Activated CD8-positive, alpha-beta T cell treated with anti-CD3 and anti-CD28 coated beads, Interleukin-2, amount 10 ng/mL, durations not matched to agents 7 days and 5 days (primary cell): ENCODE measurements at regions not wholly inside any gene's neighbourhood (a gene's known extent, or its start where the extent isn't known, plus 50 kb on each side); places are given as distances from the start of the nearest gene placed in this dataset.
"Not testable (repeated sequence)": the region's sequence is repeated elsewhere in the genome, so short reads cannot be mapped to it uniquely, and the experiment has no call there.

ENCODE experiments used
- ATAC-seq: fragments of 150-1000 bp; cut with Tn5 transposase; one replicate; pipeline ENCODE4 v1.10.0; 2021; ENCODE audit warnings: moderate library complexity
- CTCF ChIA-PET: fragments of 350-600 bp; sonication (Branson Sonifier 250); formaldehyde crosslinking; loops from one replicate; lab custom pipeline; 2021; ENCODE audit warnings: antibody characterized with exemption; lab: Charles Lee
- POLR2A ChIA-PET: fragments of 350-600 bp; sonication (Branson Sonifier 250); formaldehyde crosslinking; loops from one replicate; lab custom pipeline; 2021; ENCODE audit warnings: antibody characterized with exemption; lab: Charles Lee
- DNase-seq: peaks from one replicate; pipeline ENCODE4 v3.0.0-alpha.2; 2020
- H3K27ac Mint-ChIP-seq: one replicate; pipeline ENCODE4 v1.8.0; 2021; ENCODE audit warnings: mild to moderate bottlenecking, mixed read lengths
- H3K27me3 Mint-ChIP-seq: one replicate; pipeline ENCODE4 v1.8.0; 2021; ENCODE audit warnings: low read depth, mixed read lengths
- H3K36me3 Mint-ChIP-seq: one replicate; pipeline ENCODE4 v1.8.0; 2021; ENCODE audit warnings: low read depth, mixed read lengths
- H3K4me1 Mint-ChIP-seq: one replicate; pipeline ENCODE4 v1.8.0; 2021; ENCODE audit warnings: low read depth, mixed read lengths
- H3K4me3 Mint-ChIP-seq: one replicate; pipeline ENCODE4 v1.8.0; 2021; ENCODE audit warnings: mild to moderate bottlenecking, mixed read lengths
- H3K9me3 Mint-ChIP-seq: one replicate; pipeline ENCODE4 v1.8.0; 2022; ENCODE audit warnings: mixed read lengths; ENCODE audit not compliant: insufficient read depth

GRCh38 chrX:41017785-41018184 is 67.5 kb upstream of the USP9X start:
- H3K27me3 Mint-ChIP-seq, POLR2A ChIA-PET, H3K36me3 Mint-ChIP-seq, CTCF ChIA-PET, H3K27ac Mint-ChIP-seq, H3K4me1 Mint-ChIP-seq, ATAC-seq, H3K4me3 Mint-ChIP-seq, DNase-seq, H3K9me3 Mint-ChIP-seq: not testable (repeated sequence)

- H3K36me3 Mint-ChIP-seq, H3K4me3 Mint-ChIP-seq, ATAC-seq, H3K27me3 Mint-ChIP-seq, H3K27ac Mint-ChIP-seq, DNase-seq, H3K4me1 Mint-ChIP-seq, H3K9me3 Mint-ChIP-seq, POLR2A ChIA-PET: not testable (repeated sequence)
- CTCF ChIA-PET: interaction anchor here (0.8 kb wide), 1 partner anchor 96 kb away, joined by 3 read pairs; no protein-coding TSS in a partner anchor
These were observed 66.7 kb upstream of the USP9X start for GRCh38 chrX:41018391-41019040.

- Mint-ChIP-seq H3K36me3 (no peaks in the 10 kb centered on the region), H3K4me1 (no peaks in the 10 kb centered on the region), H3K4me3 (no peak overlapping the region), H3K27ac (no peak overlapping the region), H3K9me3 (no peaks in the 10 kb centered on the region), H3K27me3 (no peaks in the 10 kb centered on the region)
- CTCF ChIA-PET: interaction anchor here (0.8 kb wide), 1 partner anchor 96 kb away, joined by 3 read pairs; no protein-coding TSS in a partner anchor
- DNase-seq (no peak), ATAC-seq (no peak)
- POLR2A ChIA-PET: no interaction called here
These were observed 66.2 kb upstream of the USP9X start for GRCh38 chrX:41019041-41019392.

GRCh38 chrX:41022566-41022965 is 62.7 kb upstream of the USP9X start:
- H3K9me3 Mint-ChIP-seq: no peaks in the 10 kb centered on the region
- no peak overlapping the region for H3K27ac Mint-ChIP-seq
- H3K36me3 Mint-ChIP-seq: no peaks in the 10 kb centered on the region
- H3K4me3 Mint-ChIP-seq: no peak overlapping the region
- CTCF ChIA-PET: no interaction called here
- POLR2A ChIA-PET: no interaction called here
- ATAC-seq: no peak
- DNase-seq: no peak
- H3K27me3 Mint-ChIP-seq: peaks cover 3% of the 10 kb centered on the region
- no peaks in the 10 kb centered on the region for H3K4me1 Mint-ChIP-seq

GRCh38 chrX:41023098-41023497 is 62.1 kb upstream of the USP9X start:
- DNase-seq (no peak), ATAC-seq (no peak)
- no peaks in the 10 kb centered on the region for H3K4me1 Mint-ChIP-seq
- POLR2A ChIA-PET: no interaction called here
- CTCF ChIA-PET: no interaction called here
- H3K4me3 Mint-ChIP-seq: no peak overlapping the region
- H3K9me3 Mint-ChIP-seq: no peaks in the 10 kb centered on the region
- H3K27me3 Mint-ChIP-seq: peaks cover 3% of the 10 kb centered on the region
- no peaks in the 10 kb centered on the region for H3K36me3 Mint-ChIP-seq
- no peak overlapping the region for H3K27ac Mint-ChIP-seq

GRCh38 chrX:41024335-41024734 is 60.9 kb upstream of the USP9X start:
- DNase-seq, H3K4me3 Mint-ChIP-seq, CTCF ChIA-PET, POLR2A ChIA-PET, H3K4me1 Mint-ChIP-seq, H3K9me3 Mint-ChIP-seq, H3K36me3 Mint-ChIP-seq, H3K27me3 Mint-ChIP-seq, ATAC-seq, H3K27ac Mint-ChIP-seq: not testable (repeated sequence)

- ChIA-PET CTCF (no interaction called here), POLR2A (no interaction called here)
- DNase-seq (no peak), ATAC-seq (no peak)
- peaks cover 3% of the 10 kb centered on the region for H3K27me3 Mint-ChIP-seq
- no peaks in the 10 kb centered on the region for H3K36me3 Mint-ChIP-seq
- H3K4me1 Mint-ChIP-seq: no peaks in the 10 kb centered on the region
- no peaks in the 10 kb centered on the region for H3K9me3 Mint-ChIP-seq
- no peak overlapping the region for H3K4me3 Mint-ChIP-seq
- no peak overlapping the region for H3K27ac Mint-ChIP-seq
These were observed 60.5 kb upstream of the USP9X start for GRCh38 chrX:41024755-41025154.

- no peaks in the 10 kb centered on the region for H3K4me1 Mint-ChIP-seq
- no peak for ATAC-seq
- no peak for DNase-seq
- ChIA-PET CTCF (no interaction called here), POLR2A (no interaction called here)
- H3K4me3 Mint-ChIP-seq: no peak overlapping the region
- no peaks in the 10 kb centered on the region for H3K36me3 Mint-ChIP-seq
- H3K27ac Mint-ChIP-seq: no peak overlapping the region
- H3K27me3 Mint-ChIP-seq: peaks cover 3% of the 10 kb centered on the region
- H3K9me3 Mint-ChIP-seq: no peaks in the 10 kb centered on the region
These were observed 59.1 kb upstream of the USP9X start for GRCh38 chrX:41025926-41026701.

- CTCF ChIA-PET: no interaction called here
These were observed 58.6 kb upstream of the USP9X start for GRCh38 chrX:41026702-41027078.

GRCh38 chrX:41029332-41029731 is 55.9 kb upstream of the USP9X start:
- Mint-ChIP-seq H3K4me1 (no peaks in the 10 kb centered on the region), H3K27ac (no peak overlapping the region), H3K4me3 (no peak overlapping the region), H3K36me3 (no peaks in the 10 kb centered on the region), H3K27me3 (peaks cover 3% of the 10 kb centered on the region), H3K9me3 (no peaks in the 10 kb centered on the region)
- ATAC-seq (no peak), DNase-seq (no peak)
- ChIA-PET POLR2A (no interaction called here), CTCF (no interaction called here)

More at GRCh38 chrX:41026702-41027078, 58.6 kb upstream of the USP9X start:
- Mint-ChIP-seq H3K9me3 (no peaks in the 10 kb centered on the region), H3K27me3 (peaks cover 3% of the 10 kb centered on the region), H3K36me3 (no peaks in the 10 kb centered on the region), H3K4me3 (no peak overlapping the region), H3K4me1 (no peaks in the 10 kb centered on the region), H3K27ac (no peak overlapping the region)
- DNase-seq (no peak), ATAC-seq (no peak)
- POLR2A ChIA-PET: no interaction called here

GRCh38 chrX:41031256-41031967 is 53.8 kb upstream of the USP9X start:
- CTCF ChIA-PET: interaction anchor here (0.8 kb wide), 1 partner anchor 264 kb away, joined by 3 read pairs; no protein-coding TSS in a partner anchor

GRCh38 chrX:41033299-41033698 is 51.9 kb upstream of the USP9X start:
- ChIA-PET POLR2A (no interaction called here), CTCF (no interaction called here)
- ATAC-seq (no peak), DNase-seq (no peak)
- H3K27ac Mint-ChIP-seq: no peak overlapping the region
- no peaks in the 10 kb centered on the region for H3K4me1 Mint-ChIP-seq
- H3K36me3 Mint-ChIP-seq: no peaks in the 10 kb centered on the region
- H3K27me3 Mint-ChIP-seq: no peaks in the 10 kb centered on the region
- no peaks in the 10 kb centered on the region for H3K9me3 Mint-ChIP-seq
- H3K4me3 Mint-ChIP-seq: no peak overlapping the region

More at GRCh38 chrX:41031256-41031967, 53.8 kb upstream of the USP9X start:
- no peaks in the 10 kb centered on the region for H3K4me1 Mint-ChIP-seq
- DNase-seq (no peak), ATAC-seq (no peak)
- H3K9me3 Mint-ChIP-seq: no peaks in the 10 kb centered on the region
- POLR2A ChIA-PET: no interaction called here
- H3K36me3 Mint-ChIP-seq: no peaks in the 10 kb centered on the region
- H3K27ac Mint-ChIP-seq: no peak overlapping the region
- no peaks in the 10 kb centered on the region for H3K27me3 Mint-ChIP-seq
- no peak overlapping the region for H3K4me3 Mint-ChIP-seq
